NCI-H187 treated with DMSO at 0.1 percent for 48 hours (cell line): ENCODE measurements at regions not wholly inside any gene's neighbourhood (a gene's known extent, or its start where the extent isn't known, plus 50 kb on each side); places are given as distances from the start of the nearest gene placed in this dataset.
"Not testable (repeated sequence)": the region's sequence is repeated elsewhere in the genome, so short reads cannot be mapped to it uniquely, and the experiment has no call there.

ENCODE experiments used
- DNase-seq: peaks from one replicate; lab custom pipeline; 2025; lab: John Stamatoyannopoulos, UW

DNA sequence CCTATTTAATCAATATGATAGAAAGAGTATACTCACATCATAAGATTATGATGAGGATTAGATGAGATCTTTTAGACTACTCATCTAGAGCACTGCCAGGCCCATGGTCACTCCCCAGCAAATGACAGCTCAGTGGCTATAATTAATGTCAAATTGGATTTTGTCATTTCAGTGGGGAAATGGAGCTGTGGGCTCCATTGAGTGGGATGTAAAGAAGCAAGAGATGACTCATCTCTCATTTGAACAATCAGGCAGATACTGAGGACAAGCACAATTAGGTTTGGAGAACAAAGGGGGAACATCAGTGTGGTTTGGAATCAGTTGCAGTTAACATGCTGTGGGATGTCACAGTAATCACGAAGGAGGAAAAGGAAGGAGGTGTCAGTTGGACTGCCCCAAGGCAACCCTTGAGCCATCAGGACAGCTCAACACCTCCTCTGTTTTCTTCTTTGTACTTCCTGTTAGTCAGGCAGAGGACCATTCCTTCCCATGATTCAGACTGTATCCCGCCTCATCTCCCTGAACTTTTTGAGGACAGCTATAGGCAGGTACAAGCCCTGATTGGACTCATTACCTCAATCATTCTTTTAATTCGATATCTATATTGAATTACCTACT is 473.7 kb upstream of the ISX start:
- DNase-seq, result no peak

DNA sequence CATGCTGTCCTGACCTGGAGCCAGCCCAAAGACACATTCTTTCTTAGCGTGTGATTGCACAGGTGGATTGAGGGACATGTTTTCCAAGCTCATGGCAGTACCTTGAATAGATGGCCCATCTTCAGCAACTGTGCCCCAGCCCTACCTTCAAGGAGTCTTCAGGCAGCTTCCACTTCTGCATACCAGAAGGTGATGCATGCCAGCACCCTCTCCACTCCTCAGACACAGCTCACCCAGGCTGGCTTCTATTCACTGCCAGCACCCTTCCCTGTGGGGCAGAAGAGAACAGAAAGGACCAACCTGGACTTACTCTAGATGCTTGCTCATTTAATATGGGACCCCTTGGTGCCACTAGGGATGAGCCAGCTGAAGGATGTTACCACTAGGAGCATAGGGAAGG is 466.4 kb upstream of the ISX start:
- DNase-seq, result no peak

DNA sequence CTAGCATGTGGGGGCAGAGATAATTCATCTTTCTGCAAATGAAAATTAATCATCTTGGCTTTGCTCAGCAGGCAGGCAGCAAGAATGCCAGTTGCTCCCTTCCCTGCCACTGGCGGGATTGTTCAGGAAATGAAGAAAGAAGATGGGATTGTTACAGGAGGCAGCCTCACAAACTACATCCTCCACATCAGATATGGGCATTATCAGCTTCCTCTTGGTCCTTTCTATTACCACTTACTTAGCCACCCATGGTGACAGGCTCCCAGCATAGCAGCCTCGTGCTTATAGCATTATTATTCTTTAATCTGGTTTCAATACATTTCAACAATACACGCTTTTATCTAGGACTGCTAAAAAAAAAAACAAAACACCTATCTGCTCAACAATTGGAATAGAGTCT is 461.6 kb upstream of the ISX start:
- no peak for DNase-seq

DNA sequence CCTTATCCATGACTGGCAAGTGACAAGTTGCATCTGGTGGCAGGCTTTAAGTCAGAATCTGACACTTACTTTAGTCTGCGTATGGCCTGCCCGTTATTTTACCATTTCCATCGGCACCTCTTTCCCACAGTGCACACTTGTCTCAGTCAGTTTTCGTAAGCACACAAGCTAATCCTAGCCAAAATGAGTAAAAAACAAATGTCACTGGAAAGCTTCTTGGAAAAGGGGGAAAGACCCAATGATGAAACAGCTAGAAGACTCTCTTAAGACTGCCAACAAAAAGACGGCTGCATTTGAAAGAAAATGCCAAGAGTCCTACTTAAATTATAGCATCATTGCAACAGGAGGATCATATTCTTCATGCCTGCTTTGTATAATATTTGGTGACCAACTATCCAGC is 457.9 kb upstream of the ISX start:
- DNase-seq, result no peak

DNA sequence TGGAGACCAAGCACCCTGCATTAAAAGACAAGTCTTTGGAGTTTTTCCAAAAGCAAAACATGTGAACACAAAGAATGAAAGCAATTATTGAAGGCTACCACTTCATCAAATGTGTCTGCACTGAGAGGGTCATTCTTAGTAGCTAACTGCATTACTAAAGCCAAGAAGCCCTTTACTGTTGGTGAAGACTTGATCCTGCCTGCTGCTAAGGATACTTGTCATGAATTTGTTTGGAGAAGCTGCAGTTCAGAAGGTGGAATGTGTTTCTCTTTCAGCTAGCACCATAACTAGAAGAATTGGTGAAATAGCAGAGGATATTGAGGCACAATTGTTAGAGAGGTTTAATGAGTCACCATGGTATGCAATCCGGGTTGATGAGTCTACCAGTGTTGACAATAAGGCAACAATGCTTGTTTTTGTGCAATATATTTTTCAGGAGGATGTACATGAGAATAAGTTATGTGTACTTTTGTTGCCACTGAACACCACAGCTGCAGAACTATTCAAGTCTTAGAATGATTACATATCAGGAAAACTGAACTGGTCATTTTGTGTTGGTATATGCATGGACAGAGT is 457.3 kb upstream of the ISX start:
- no peak for DNase-seq

DNA sequence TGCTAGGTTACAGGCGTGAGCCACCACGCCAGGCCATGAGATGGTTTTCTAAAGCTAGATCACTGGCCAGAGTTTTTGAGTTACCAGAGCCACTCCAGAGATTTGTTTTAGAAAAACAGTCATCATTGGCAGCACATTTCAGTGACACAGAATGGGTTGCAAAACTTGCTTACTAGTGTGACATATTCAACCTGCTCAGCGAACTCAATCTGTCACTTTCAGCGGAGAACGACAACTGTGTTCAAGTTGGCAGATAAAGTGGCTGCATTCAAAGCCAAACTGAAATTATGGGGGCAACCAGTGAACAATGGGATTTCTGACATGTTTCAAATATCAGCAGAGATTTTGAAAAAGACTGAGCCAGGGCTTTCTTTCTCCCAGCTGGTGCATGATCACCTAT is 456.3 kb upstream of the ISX start:
- DNase-seq, result no peak

DNA sequence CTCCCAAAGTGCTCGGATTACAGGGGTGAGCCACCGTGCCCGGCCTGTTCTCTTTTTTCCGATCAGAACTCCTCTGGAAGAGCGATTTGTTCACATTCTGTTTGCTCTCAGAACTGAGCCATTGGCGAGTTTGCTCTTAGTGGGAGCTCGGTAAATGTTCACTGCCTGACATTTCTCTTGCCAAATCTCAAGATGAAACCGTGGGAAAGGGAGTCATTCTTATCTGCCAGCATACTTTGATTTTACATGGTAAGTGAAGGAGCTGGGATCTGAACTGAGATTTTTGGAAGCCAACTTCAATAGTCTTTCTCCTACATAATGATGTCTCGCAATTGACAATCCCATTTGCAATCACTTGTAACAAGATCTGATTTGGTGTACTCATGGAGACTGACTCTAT is 445.8 kb upstream of the ISX start:
- DNase-seq, result no peak

DNA sequence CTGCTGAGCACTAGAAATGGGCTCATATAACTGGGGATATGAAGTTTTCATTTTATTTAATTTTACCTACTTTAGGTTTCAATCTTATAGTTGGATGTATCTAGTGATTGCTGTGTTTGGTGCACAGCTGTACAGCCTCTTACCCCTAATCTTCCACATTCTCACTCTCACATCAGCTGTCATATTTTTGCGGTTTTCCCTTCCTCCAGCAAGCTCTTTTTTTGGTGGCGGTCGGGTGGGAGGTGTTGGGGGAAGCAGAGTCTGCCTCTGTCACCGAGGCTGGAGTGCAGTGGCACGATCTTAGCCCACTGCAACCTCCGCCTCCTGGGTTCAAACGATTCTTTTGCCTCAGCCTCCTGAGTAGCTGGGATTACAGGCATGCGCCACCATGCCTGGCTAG is 445.1 kb upstream of the ISX start:
- DNase-seq, result no peak

DNA sequence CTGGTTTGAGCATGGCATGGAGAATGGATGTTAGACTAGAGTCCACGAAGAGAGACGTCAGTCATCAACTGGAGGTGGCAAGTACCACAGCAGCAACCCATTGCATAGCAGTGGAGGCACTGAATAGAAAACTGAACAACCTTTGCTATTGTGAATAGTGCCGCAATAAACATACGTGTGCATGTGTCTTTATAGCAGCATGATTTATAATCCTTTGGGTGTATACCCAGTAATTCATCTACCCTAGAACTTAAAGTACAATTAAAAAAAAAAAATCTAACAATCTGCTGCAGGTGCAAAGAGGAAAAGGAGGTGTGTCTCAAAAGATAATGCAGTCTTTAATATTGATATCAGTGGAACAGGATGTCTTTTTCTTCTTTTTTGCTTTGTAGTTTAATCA is 443.4 kb upstream of the ISX start:
- DNase-seq, result no peak

DNA sequence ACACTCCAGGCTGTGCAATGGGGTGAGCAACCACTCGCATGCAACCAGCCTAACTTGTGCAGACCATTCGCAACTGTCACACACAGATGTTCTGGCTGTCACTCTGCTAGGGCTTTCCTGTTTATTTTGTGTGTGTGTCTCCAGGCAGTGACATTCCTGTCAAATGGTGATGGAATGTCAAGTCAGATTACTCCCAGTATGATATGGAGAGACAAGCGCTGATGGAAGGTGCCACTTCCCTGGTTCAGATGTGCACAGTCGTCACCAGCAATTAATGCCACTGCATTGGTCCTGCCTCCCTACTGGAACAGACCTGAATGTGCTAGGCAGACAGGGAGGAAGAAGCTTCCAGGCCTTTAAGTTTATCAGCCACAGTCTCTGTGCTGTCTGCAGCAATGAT is 442.4 kb upstream of the ISX start:
- no peak for DNase-seq

DNA sequence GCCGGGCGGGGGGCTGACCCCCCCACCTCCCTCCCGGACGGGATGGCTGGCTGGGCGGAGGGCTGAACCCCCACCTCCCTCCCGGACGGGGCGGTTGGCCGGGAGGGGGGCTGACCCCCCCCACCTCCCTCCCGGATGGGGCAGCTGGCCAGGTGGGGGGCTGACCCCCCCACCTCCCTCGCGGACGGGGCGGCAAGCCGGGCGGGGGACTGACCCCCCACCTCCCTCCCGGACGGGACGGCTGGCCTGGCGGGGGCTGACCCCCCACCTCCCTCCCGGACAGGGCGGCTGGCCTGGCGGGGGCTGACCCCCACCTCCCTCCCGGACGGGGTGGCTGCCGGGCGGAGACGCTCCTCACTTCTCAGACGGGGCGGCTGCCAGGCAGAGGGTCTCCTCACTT is 440.1 kb upstream of the ISX start:
- DNase-seq, result not testable (repeated sequence)

DNA sequence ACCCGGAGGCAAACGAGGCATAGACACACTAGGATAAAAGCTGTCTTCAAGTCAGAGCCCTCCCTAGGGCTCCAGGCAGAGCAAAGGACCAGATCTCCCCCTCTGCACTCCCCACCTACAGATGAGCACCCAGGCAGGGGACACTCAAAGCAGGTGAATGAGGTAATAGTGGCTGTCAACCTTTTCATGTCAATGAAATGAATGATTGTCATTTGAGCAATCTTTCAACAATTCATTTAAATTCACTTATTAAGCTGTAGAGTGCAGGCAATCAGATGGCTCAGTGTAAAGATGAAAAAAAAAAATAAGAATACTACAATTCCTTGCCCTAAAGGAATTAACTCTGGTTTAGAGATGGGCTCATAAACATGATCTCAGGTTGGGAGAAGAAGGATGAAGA is 427.8 kb upstream of the ISX start:
- DNase-seq, result no peak

DNA sequence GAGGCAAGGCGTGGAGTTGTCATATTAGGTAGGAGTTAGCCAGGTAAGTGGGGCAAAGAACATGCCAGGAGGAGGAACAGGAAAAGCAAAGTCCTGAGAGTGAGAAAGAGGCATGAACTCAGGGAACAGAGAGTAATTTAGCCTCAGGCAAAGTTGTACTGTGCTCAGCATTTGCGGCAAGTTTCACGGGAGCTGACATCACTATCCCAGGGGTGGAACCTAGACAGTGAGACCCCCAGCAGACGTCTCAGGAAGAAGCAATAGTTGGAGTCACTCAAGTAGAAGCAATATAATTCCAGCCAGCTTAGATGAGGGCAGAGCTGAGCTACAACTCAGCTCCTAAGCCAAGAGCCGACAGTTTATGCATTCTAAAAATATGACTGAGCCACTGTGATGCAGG is 426.0 kb upstream of the ISX start:
- DNase-seq, result no peak

DNA sequence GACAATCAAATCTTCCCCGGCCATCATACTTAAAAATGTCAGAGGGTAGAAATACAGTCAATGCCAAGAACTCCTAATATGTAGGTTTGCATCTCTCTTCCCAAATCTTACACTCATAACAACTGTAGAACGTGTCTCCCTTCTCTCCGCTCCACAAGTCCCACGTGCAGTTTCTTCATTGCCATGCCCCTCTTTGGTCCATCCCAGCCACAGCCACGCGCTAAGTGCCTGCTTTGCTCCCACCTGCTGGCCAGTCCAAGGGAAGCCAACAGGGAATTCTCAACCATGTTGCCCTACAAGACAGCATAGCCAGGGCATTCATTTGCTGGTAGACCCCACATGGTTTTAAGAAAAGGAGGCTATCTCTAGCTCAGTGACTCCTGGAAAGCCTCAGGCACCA is 420.6 kb upstream of the ISX start:
- no peak for DNase-seq

DNA sequence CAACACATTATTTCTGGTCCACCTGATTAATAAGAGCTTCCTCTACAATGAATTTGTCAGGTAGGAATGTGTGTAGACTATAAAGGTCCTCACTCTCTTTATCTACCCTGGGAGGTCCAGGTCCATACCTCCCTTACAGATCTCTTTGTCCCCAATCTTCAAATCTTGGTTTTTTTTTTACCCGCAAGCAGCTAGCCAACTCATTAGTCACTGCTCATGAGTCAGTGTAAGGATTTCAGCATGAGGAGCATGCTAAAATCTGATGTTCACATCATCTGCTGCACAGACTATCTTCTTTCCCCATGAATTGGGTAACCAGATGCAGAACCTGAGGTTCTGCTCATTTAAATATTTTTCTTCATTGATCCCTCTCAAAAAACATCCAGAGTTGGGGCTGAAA is 397.0 kb upstream of the ISX start:
- no peak for DNase-seq

DNA sequence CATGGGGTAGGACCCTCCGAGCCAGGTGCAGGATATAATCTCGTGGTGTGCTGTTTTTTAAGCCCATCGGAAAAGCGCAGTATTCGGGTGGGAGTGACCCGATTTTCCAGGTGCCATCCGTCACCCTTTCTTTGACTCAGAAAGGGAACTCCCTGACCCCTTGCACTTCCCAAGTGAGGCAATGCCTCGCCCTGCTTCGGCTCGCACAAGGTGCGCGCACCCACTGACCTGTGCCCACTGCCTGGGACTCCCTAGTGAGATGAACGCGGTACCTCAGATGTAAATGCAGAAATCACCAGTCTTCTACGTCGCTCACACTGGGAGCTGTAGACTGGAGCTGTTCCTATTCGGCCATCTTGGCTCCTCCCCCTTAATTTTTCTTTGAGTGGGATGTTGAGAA is 382.9 kb upstream of the ISX start:
- not testable (repeated sequence) for DNase-seq

DNA sequence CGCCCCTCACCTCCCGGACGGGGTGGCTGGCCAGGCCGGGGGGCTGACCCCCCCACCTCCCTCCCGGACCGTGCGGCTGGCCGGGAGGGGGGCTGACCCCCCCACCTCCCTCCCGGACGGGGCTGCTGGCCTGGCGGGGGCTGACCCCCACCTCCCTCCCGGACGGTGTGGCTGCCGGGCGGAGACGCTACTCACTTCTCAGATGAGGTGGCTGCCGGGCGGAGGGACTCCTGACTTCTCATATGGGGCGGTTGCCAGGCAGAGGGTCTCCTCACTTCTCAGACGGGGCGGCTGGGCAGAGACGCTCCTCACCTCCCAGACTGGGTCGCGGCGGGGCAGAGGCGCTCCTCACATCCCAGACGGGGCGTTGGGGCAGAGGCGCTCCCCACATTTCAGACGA is 381.7 kb upstream of the ISX start:
- DNase-seq, result not testable (repeated sequence)

DNA sequence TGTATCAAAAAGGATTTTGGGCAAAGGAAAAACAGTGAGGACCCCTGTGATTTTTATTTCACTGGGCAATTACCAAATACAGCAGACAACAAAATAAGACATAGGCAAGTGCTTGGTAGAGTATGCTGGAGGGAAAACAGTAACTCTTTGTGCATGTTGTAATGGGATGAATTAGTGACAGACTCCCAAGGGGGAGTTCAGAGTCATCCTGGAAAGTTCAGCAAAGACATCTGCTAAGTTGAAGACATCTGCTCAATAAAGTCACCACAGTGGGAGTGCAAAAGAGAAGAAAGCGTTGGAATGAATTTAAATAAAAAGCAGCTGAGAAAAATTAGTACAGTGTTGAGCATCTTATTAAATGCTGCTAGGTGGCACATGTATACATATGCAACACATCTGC is 378.8 kb upstream of the ISX start:
- DNase-seq, result no peak

DNA sequence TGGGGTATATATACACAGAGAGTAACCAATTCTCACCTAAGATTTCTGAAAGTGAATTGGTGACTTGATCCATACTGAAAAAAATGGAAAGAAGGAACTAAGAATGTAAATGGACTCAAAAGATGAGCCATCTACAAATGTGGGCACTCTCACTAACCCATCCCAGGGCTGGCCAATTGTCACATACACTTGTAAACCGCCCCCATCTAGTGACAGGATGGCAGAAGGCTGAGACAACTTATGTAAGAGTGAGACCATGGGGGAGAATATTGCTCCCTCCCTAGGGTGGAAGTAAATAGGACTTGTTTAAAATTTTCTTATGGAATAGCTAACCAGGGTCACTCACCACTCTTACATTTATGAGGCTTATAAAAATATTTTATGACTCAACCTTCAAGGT is 377.1 kb upstream of the ISX start:
- no peak for DNase-seq

DNA sequence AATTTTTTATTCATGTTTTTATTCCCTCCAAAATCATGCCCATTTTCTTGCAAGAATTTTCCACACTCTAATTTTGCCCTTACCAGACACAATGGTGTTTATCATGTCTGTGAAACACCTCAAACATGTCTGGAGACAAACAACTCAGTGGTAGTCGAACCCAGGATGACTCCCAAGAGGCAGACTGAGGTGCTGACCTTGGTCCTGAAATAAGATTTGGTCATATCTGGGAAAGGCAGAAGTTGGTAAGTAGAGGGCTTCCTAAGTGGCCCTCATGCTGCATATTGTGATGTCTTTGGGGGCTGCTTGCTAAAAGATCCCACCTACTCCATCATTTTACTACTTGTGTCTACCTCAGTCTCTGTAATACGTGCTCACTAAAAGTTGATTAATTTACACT is 369.4 kb upstream of the ISX start:
- DNase-seq, result no peak

DNA sequence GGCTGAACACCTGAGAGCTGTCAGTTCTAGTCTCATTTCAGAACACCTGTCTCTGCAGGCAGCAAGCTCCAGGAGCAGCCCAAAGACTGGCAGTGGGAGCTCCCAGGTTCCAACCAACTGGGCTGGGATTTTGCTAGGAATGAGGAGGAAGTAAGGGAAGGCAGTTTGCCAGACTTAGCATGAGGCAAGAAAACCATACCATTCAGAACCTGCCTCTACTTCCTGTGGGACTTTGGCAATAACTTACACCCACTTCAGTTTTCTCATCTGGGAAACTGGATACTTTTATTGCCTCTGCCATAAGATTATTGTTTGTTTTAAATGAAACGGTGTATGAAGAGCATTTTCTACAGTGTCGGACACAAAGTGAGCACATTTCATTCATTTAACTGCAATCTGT is 363.7 kb upstream of the ISX start:
- no peak for DNase-seq

DNA sequence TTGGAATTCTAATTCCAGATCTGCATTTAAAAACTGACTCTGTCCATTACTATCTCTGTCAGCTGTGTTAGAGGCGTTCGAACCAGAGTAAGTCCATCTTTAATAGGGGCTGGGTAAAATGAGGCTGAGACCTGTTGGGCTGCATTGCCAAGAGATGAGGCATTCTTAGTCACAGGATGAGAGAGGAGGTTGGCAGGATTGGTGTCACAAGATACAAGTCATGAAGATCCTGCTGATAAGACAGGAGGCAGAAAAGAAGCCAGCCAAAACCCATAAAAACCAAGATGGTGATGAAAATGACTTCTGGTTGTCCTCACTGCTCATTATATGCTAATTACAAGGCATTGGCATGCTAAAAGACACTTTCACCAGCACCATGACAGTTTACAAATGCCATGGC is 356.3 kb upstream of the ISX start:
- no peak for DNase-seq

DNA sequence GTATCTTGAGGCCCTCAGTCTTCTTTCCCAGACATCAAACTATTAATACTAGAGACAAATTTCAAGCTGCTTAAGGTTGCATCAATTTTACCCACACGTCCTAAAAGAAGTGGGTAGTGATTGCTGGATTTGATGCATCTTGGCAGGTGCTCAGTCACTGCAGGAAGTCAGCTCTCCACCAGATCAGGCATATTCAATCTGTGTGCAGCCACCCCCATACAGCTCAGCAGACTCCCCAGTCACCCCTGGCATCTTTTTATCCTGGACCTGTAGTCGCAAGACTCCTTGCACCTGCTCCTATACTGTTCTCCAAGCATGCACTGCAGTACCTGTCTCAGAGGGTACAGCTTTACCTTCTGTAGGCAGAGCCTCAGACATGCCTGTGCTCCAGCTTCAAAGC is 343.1 kb upstream of the ISX start:
- no peak for DNase-seq

DNA sequence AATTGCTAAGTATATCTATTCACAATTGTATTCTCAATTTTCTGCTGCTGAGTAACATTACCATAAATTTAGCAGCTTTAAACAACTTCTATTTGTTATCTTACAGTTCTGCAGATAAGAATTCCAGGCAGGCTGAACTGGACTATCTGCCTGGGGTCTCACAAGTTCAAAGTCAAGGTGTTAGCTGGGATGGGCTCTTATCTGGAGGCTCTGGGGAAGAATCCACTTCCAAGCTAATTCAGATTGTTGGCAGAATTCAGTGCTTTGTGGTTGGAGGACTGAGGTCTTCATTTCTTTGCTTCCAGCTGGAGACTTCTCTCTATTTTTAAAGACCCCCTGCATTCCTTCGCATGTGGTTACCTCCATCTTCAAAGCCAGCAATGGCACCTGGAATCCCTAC is 329.9 kb upstream of the ISX start:
- DNase-seq, result no peak
